Keratinocyte (primary cell): ENCODE measurements at regions not wholly inside any gene's neighbourhood (a gene's known extent, or its start where the extent isn't known, plus 50 kb on each side); places are given as distances from the start of the nearest gene placed in this dataset.

Source experiments
- DNase-seq: peaks from one replicate; pipeline ENCODE4 v3.0.0-alpha.2; 2011; ENCODE audit warnings: low read depth, missing footprints, low spot score
- FAIRE-seq: peaks from 2 replicates; lab custom pipeline; 2011; peaks lifted over from hg19 to GRCh38; lab: Jason Lieb, UNC
- H2AFZ ChIP-seq: 2 replicates; pipeline ENCODE4 v1.6.0; 2012; ENCODE audit warnings: low read length, control low read depth, inconsistent platforms; ENCODE audit not compliant: control insufficient read depth
- H3K27ac ChIP-seq: 2 replicates; pipeline ENCODE4 v1.5.1; 2011; ENCODE audit warnings: low read length; ENCODE audit not compliant: control insufficient read depth, insufficient read depth
- H3K27me3 ChIP-seq: 3 replicates; pipeline ENCODE4 v1.6.0; 2011; ENCODE audit warnings: low read length; ENCODE audit not compliant: control insufficient read depth, insufficient read depth; ENCODE audit errors: extremely low read depth
- H3K36me3 ChIP-seq, 2 experiments: 2 replicates in 1 of 2; 3 replicates in 1 of 2; pipeline ENCODE4 v1.5.1; 2011; ENCODE audit warnings: low read length in 2 of 2, mild to moderate bottlenecking in 1 of 2; ENCODE audit not compliant: control insufficient read depth in 2 of 2, insufficient read depth in 2 of 2; ENCODE audit errors: extremely low read depth in 1 of 2
- H3K4me1 ChIP-seq: 3 replicates; pipeline ENCODE4 v1.5.1; 2011; ENCODE audit warnings: low read length; ENCODE audit not compliant: control insufficient read depth, insufficient read depth; ENCODE audit errors: extremely low read depth
- H3K4me2 ChIP-seq: 3 replicates; pipeline ENCODE4 v1.6.0; 2011; ENCODE audit warnings: low read depth, low read length; ENCODE audit not compliant: control insufficient read depth, insufficient read depth; ENCODE audit errors: extremely low read depth
- H3K4me3 ChIP-seq, 3 experiments: fragments of 200-600 bp in 1 of 3; sonication (generic) in 1 of 3; 2 replicates in 2 of 3; 3 replicates in 1 of 3; pipeline ENCODE4 v1.5.1; 2011 to 2016; ENCODE audit warnings: low read length in 3 of 3, mild to moderate bottlenecking in 3 of 3, control low read depth in 2 of 3, inconsistent platforms in 1 of 3, low read depth in 1 of 3, mixed read lengths in 1 of 3, mixed run types in 1 of 3, moderate library complexity in 1 of 3; ENCODE audit not compliant: control insufficient read depth in 2 of 3, insufficient read depth in 2 of 3; ENCODE audit errors: extremely low read depth in 1 of 3
- H3K79me2 ChIP-seq: 2 replicates; pipeline ENCODE4 v1.6.0; 2012; ENCODE audit warnings: low read length; ENCODE audit not compliant: control insufficient read depth, insufficient read depth
- H3K9ac ChIP-seq: 3 replicates; pipeline ENCODE4 v1.6.0; 2011; ENCODE audit warnings: low read length; ENCODE audit not compliant: control insufficient read depth, insufficient read depth; ENCODE audit errors: extremely low read depth
- H3K9me1 ChIP-seq: 3 replicates; pipeline ENCODE4 v1.6.0; 2011; ENCODE audit warnings: low read length; ENCODE audit not compliant: control insufficient read depth, insufficient read depth; ENCODE audit errors: extremely low read depth
- H3K9me3 ChIP-seq: 2 replicates; pipeline ENCODE4 v1.5.1; 2012; ENCODE audit warnings: low read depth, low read length; ENCODE audit not compliant: control insufficient read depth
- H4K20me1 ChIP-seq: 3 replicates; pipeline ENCODE4 v1.6.0; 2011; ENCODE audit warnings: low read length; ENCODE audit not compliant: control insufficient read depth, insufficient read depth; ENCODE audit errors: extremely low read depth
- CTCF ChIP-seq, 3 experiments: IDR thresholded peaks in 1 of 3; conservative IDR thresholded peaks in 1 of 3; optimal IDR thresholded peaks in 1 of 3; 2 replicates in 2 of 3; 3 replicates in 1 of 3; pipeline versions ENCODE3 to v1.5.1; 2011; ENCODE audit warnings: low read length in 3 of 3, mild to moderate bottlenecking in 3 of 3, moderate library complexity in 2 of 3, control low read depth in 1 of 3, inconsistent platforms in 1 of 3; ENCODE audit not compliant: insufficient read depth in 2 of 3; ENCODE audit errors: extremely low read depth in 1 of 3
- EZH2 ChIP-seq: IDR thresholded peaks from one replicate; pipeline ENCODE4 v1.6.1; 2012; ENCODE audit warnings: inconsistent platforms, mild to moderate bottlenecking, low read length, moderate library complexity
- dilution Hi-C: fragments of 300-500 bp; cut with MboI; formaldehyde crosslinking; loops from one replicate; pipeline ENCODE4 v1.7.0; 2020; ENCODE audit warnings: low sequenced_read_pairs; ENCODE audit not compliant: extremely low pct_ligation_motif_present

GRCh38 chr2:199684832-199685231, 166.2 kb downstream of the FTCDNL1 start:
- DNase-seq (no peak), FAIRE-seq (no peak)
- H3K27me3 ChIP-seq: no peaks in the 10 kb centered on the region
- H3K79me2 ChIP-seq: no peaks in the 10 kb centered on the region
- H3K36me3 ChIP-seq: no peaks in the 10 kb centered on the region
- TF ChIP-seq EZH2 (no peak), CTCF (optimal IDR thresholded peaks at IDR 0.05 in 1 of 3, IDR thresholded peaks at IDR 0.05 in 1 of 3, conservative IDR thresholded peaks at IDR 0.05 in 1 of 3; ENCODE audit: extremely low read depth in 1 of 3, insufficient read depth in 2 of 3, low read length in 3 of 3) (no peak)
- no peak overlapping the region for H3K27ac ChIP-seq
- H2AFZ ChIP-seq: no peak overlapping the region
- no peak overlapping the region for H3K9ac ChIP-seq
- dilution Hi-C loops: no loop called here
- no peak overlapping the region for H3K4me3 ChIP-seq
- no peaks in the 10 kb centered on the region for H4K20me1 ChIP-seq
- H3K4me2 ChIP-seq: no peak overlapping the region
- no peaks in the 10 kb centered on the region for H3K9me1 ChIP-seq
- H3K9me3 ChIP-seq: no peaks in the 10 kb centered on the region
- H3K4me1 ChIP-seq: no peaks in the 10 kb centered on the region

GRCh38 chr2:199684168-199684567, 166.8 kb downstream of the FTCDNL1 start:
- no peak overlapping the region for H3K9ac ChIP-seq
- no peak overlapping the region for H3K4me3 ChIP-seq
- H3K4me1 ChIP-seq: no peaks in the 10 kb centered on the region
- no peaks in the 10 kb centered on the region for H3K27me3 ChIP-seq
- no peaks in the 10 kb centered on the region for H3K79me2 ChIP-seq
- H3K36me3 ChIP-seq: no peaks in the 10 kb centered on the region
- no peak overlapping the region for H2AFZ ChIP-seq
- FAIRE-seq: no peak
- no peak overlapping the region for H3K4me2 ChIP-seq
- no peak for DNase-seq
- no peaks in the 10 kb centered on the region for H3K9me1 ChIP-seq
- H3K9me3 ChIP-seq: no peaks in the 10 kb centered on the region
- no peak overlapping the region for H3K27ac ChIP-seq
- TF ChIP-seq EZH2 (no peak), CTCF (optimal IDR thresholded peaks at IDR 0.05 in 1 of 3, IDR thresholded peaks at IDR 0.05 in 1 of 3, conservative IDR thresholded peaks at IDR 0.05 in 1 of 3; ENCODE audit: extremely low read depth in 1 of 3, insufficient read depth in 2 of 3, low read length in 3 of 3) (no peak)
- H4K20me1 ChIP-seq: no peaks in the 10 kb centered on the region
- dilution Hi-C loops: no loop called here
